UCSD-AML1 (cell line): ENCODE measurements at regions not wholly inside any gene's neighbourhood (a gene's known extent, or its start where the extent isn't known, plus 50 kb on each side); places are given as distances from the start of the nearest gene placed in this dataset.

Source experiments
- DNase-seq: peaks from one replicate; lab custom pipeline; 2025; ENCODE audit not compliant: unreplicated experiment; lab: John Stamatoyannopoulos, UW

DNA sequence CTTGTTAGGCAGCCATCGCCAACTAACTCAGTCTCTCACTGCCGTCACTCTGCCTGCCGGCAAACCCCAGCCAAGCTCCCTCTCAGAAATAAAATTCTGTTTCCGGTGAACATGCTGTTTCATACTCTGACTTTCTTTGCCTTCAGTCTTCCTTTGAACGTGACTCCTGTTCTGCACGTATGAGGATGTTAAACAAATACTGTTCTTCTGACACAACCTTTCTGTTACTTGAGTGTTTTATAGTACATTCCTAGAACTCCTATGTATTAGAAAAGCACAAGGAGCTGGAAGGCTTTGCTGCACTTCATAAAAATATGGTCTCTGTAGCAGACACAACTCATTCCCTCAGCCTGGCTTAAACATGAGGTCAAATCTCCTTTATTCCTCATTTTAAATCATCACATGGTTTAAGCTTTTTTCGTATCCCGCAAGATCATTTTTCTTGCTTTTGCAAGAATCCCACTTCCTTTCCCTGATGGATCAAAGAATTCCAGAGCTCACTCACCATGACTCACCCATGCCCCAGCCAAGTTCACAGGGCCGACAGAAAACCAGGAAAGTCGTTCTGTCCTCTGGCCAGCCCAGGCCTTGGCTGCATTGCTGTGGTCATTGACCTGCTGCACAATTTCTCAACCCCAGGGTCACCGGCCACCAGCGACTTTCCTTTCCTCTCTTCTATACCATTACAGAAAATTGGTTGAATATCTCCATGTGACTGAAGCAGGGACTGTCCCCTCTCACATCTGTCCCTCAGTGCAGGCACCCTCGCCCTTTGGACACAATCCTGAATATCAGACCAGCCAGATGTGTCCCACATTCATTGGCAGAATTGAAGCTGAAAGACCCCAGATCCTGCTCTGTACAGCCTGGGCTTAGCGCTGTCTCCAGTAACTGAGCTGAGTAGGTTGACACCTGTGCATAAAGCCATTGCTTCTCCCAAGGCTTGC lies 183.1 kb upstream of the ARL4C start:
- no peak for DNase-seq

DNA sequence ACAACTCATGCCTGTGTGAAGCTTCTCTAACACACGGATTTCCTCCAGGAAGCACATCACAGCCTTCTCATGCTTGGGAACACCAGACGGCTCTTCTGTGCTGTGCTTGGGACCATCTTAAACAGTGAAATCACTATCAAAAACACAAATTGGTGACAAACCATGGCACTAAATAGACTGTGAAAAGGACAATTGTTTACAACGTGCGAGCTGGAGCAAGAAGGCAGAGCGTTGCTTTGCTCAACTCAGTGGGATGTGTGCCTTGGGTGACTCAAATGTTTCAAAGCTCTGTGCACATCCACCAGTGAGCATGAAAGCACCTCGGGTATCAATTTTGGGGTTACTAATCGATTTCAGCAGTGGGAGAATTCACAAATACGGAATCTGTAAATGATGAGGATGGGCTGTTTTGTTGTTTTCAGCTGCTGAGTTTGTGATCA lies 182.4 kb upstream of the ARL4C start:
- DNase-seq: no peak

DNA sequence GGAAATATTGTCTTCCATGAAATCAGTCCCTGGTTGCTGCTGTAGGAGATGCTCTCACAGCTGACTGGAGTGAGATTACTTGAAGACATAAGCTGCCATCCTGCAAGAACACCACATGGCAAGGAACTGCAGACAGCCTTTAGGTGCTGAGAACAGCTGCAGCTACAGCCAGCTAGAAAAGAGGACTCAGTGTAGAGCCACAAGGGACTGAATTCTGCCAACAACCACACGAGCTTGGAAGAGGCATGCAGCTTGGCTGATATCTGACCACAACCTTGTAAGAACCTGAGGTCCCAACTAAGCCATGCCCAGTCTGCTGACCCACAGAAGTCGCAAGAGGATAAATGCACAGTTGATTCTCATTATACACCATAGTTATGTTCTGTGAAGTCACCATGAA lies 181.8 kb upstream of the ARL4C start:
- DNase-seq: no peak

DNA sequence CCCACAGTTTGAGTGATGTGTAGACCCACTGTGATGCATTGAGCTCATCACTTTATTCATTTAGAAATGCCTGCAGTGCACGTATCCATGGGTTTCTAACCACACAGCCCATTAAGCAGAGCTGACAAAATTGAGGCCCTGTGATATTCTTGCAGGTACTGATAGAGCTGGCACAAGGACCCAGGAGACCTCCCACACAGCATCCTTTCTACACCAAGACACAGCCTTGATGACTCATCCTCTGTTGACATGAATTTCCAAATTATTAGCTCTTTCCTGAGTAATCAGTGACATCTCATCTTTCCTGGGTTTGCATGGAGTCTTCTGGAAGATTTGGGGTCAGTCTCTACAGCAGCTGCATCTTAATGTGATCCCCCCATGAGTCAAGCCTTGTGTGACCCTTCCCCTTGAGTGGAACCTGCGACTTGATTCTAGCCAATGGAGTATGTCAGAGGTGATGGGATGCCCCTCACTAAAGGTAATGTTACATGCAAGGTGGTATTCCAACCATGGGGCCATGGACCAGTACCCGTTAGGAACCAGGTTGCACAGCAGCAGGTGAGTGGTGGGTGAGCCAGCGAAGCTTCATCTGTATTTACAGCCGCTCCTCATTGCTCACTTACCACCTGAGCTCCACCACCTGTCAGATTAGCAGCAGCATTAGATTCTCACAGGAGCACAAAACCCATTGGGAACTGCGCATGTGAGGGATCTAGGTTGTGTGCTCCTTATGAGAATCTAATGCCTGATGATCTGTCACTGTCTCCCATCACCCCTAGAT lies 181.1 kb upstream of the ARL4C start:
- DNase-seq: no peak

DNA sequence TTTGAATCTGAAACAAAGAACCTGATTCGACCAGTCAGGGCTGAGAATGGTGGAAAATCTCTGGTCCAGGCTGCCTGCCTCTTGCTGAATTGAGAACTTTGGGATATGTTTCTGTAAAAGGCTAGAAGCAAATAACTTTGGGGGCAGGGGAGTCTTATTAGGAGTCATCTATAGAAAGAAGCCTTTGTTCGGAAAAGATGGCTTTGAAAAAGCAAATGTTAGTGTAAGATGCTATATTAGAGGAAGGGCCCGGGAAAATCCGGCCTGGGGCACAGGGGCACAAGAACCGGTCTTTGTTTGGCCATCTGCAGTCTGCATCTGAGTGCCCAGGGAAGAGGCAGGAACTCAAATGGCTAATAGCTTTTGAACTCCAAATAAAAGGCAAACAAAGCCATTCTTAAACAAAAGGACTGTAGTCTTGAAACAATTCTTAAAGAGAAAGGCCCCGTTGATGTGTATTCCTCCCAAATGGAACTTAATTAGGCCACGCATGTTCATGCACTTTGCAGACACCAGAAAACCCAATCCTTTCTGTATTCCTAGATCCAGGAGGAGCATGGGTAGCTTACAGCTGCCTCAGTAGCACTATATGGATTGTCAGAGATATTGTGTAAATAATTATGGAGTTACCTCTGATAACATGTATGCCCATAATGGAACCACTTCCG lies 180.0 kb upstream of the ARL4C start:
- DNase-seq: no peak

DNA sequence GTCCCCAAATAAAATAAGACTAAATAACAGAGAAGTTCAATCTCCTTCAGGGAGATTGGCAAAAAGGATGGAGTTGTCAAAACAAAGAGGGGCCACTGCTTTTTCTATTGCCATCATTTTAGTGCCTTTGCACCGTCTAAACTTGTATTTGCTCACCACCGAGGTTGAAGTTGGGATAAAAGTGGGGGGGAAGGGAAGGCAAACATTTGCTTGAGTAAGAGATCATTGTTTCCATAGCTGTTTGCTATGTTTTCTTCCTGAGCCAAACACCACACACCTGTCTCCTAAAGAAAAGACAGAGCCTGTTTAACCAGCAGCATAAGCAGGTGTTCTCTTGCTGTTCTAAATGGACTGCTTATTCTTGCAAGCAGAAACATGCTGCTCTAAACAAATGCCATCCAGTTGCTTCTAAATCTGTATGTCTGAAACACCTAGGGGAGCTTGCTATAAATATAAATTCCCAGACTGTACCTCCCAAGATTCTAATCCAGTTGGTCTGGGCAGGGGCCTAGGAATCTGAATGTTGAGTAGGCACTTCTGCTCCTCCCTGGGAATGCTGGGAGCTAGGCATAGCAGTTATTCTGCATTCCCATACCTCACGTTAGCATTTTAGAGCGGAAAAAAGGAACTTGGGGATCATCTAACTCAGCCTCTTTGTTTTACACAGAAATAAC lies 179.4 kb upstream of the ARL4C start:
- no peak for DNase-seq

DNA sequence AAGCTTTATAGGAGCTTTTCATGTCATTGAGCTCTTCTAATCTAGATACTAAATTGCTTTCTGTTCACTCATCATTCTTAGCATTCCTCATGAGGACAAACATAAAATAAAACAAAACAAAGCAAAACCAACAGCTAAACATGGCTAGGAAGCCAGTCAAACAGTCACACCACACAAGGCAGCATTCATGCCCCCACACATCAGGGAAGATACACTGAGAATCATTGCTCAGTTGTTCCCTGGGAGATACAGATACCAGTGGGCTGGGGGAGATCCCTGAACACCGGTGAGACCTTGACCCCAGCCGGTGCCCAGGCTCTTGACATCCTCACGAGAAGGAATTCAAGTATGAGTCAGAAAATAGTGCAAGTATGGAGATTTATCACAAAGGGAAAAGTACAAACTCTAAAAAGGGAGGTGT lies 177.9 kb upstream of the ARL4C start:
- DNase-seq: no peak

DNA sequence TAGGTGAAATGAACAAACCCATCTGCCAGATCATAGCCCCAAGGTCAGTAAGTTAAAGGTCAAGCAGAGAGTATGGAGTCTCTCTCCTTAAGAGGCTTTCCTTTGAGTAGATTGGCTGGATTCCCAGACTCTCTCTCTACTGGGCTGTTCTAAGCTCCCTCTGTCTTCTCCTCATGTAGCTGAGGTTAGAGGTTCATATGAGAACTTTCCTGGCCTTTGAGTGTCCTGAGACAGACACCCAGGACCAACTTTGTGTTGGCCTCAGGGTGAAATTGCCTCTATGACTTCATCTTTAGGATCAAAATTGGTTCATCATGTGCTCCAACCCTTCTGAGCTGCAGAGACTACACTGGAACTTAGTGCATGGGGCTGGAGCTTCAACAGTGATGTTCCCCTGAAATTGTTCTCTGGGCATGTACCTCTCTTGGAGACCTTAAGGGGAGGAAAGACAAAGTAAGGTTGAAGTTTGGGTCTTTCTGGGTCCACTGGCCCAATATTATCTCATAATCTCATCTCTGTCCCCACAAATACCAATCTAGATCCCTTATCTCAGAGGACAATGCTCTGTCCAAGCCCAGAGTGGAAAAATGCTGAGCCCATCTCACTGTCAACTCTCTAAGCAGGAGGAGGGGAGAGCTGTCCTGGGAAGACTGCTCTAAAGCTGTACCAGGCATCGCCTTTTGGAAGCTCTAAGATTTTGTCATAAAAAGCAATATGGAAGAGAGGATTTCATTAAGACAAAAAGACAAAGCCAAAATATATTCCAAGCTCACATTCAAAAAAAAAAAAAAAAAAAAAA lies 177.3 kb upstream of the ARL4C start:
- no peak for DNase-seq

DNA sequence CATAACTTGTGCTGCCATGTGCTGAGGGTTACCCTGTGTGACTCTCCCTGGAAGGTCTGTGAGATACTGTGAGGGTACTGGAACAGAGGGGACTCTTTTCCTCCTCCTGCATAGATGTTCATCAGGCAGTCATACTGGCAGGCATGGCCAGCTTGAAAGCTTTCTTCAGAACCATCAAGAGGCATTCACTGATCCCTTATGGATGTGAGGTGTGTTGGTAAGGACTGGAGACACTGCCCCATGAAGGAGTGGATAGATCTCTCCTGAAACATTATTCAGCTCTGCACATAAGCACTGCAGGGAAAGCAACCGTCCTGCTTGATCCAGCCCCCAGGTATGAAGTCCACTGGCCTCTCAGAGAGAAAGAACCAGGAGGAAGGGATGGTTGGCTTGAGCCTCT lies 176.6 kb upstream of the ARL4C start:
- no peak for DNase-seq

DNA sequence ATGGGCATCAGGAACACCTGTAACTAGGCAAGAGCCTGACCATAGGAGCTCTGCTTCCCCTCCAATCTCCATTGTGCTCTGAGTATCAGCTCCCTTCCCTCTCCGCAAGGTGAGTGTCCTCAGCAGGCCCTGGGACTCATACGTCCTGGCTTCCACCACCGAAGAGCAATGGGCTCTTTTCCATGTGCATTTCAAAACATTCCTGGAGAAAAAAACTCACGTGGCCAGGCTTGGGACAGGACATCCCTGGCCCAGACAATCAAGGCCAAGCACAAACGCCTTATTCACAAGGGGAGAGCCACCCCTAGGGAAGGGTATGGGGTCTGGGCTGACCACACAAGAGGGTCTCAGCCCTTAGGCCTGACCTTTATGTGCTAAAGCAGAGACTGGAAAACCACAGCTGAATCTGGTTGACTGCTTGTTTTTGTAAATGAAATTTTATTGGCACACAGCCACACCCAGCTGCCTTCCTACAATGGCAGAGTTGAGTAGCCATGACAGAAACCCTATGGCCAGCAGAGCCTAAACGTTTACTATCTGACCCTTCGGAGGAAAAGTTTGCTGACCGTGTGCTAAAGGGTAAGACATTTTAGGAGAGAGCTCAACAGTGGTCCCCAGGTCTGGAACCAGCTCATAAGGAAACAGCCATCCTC lies 175.7 kb upstream of the ARL4C start:
- DNase-seq: no peak

DNA sequence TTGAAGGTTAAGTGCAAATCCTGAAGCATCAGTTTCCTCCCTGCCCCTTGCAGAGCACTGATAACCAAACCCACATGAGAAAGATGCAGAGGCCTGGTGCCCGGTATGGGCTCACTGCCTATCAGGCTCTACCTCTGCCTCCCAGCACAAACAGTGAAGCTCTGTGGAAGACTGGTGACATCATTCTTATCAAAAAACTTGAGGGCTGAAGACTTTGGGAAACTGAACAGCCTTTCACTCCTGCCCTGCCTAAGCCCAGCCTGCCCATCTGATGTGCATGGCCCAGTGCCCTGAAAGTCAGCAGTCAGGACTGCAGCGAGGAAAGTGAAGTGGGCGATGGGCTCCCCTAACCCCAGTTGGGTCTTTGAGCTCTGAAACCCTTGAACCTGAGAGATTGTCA lies 174.8 kb upstream of the ARL4C start:
- no peak for DNase-seq

DNA sequence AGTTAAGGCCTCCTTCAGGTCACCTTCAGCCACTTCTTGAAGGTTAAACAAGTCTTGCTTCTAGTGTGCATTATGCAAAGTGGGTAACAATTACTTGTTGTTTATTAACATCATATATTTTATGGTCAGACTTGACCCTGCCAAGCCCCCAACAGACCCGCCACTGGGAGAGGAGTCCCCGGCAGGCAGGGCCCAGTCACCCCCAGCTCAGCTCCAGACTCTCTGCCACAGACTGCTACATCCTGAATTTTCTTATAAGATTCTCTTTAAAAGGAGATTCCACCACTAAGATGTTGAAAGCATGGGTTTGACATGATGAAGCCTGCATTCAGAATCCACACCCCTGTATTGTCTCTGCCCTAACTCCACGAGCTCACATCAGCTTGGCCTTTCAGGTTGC lies 174.3 kb upstream of the ARL4C start:
- no peak for DNase-seq

DNA sequence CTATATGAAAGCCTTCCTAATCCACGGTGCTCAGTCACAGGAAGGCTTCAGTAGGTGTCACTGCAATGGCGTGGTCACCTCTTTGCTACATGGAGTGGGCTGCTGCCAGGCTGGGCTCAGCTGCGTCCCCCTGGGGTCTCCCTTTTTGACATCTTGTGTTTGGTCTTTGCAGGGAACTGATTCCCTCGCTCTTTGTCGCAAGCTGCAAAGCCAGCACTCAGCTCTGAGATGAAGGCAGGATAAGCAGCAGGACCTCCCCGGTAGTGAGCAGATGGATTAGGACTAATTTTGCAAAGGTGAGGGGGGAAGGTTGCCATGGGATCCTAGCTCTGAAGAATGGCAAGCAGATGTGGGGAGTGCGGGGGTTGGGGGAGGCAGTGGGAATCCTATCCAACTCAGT lies 173.9 kb upstream of the ARL4C start:
- no peak for DNase-seq

DNA sequence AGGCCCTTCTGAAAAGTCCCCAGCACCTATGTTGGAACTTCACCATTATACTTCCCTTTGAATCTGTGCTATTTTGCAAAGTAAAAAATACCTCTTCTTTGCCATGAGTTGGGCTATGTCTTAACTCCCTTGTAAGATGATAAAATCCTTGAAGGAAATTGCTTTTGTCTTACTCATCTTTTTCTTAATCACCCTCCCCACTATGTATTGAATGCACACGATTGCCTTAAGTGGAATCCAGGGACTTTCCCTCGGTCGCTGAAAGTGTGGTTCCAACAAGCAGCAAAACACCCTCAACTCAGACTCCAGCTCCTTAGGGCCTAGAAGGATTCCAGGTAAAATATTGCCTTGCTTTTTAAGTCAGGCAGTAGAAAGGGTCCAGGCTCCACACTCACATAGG lies 173.2 kb upstream of the ARL4C start:
- no peak for DNase-seq

DNA sequence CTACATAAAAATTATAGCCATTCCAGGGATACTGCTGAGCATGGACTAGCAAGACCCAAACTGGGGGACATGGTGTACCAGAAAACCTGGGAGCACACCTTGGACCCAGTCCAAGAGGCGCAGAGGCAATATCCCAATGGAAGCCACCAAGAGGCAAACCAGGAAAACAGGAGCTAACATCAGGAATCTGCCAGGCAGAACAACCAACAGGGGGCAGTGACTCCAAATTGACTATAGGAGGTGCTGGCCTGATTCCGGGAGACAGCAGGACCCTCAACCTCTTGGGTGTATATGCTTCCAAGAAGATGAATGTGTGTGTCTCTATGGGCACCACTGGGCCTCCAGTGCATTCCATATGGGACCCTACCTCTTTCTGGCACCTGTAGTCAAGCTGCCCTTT lies 172.7 kb upstream of the ARL4C start:
- no peak for DNase-seq

DNA sequence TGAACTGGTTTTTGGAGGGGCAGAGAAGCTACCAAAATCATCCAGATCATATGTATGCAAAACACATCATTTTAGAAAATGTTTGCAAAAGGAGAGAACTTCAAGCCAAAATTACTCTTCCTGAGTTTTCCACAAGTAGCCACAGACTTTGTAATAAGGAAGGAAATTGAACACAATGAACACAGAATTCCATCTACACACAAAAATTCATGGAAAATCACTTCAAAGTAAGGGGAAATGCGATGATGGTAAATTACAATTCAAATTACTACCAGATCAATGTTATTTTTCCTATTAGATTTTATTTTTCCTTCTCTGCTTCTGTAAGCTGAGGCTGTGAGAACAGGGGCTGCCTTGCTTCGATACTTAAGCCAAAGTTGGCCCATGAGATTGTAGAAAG lies 172.1 kb upstream of the ARL4C start:
- DNase-seq: no peak

DNA sequence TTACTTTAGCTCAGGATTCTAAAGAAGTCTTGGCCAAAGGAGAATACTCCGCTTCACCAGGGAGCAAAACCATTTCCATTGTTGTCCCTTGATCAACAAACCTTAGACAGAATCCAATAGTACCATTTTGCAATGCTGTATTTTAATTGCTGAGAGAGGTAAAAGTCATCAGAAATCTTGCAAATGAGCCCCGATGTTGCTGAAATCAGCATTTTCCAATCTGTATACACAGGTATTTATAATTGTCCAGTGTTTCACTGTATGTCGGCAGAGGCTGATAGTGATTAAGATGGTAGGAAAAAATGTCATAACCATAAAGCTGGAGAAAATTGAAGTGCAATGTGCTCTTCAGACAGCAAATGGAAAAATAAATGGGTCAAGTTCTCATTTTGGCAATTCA lies 170.0 kb upstream of the ARL4C start:
- no peak for DNase-seq

DNA sequence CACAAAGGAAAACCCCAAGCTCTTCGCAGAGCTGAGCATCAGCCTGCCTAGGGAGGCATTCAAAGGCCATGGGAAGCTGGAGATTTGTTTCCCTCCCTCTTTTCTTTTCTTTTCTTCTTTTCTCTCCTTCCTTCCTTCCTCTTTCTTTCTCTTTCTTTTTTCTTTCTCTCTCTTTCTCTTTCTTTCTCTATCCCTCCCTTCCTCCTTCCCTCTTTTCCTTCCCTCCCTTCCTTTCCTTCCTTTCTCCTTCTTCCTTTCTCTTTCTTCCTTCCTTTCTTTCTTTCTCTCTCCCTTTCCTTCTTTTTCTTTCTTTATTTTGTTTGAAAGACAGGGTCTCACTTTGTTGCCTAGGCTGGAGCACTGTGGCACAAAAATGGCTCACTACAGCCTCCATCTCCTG lies 168.4 kb upstream of the ARL4C start:
- no peak for DNase-seq

DNA sequence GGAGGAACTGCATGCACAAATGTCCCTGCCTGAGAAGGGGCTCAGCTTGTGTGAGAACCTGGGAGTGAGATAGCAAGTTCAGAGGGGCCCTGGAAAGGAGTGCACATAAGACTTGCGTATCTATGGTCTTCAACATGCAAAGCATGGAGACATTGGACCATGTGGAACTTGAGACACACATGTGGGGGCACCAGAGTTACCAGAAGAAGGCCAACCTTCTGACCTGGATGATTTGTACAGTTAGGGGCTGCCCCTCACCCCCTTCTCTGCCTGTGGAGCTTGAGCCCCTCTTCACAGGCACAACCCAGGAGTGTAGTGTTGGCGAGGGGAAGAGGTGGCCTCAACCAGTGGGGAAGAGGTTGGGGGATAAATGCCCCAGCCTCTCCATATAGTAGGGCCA lies 165.0 kb upstream of the ARL4C start:
- no peak for DNase-seq

DNA sequence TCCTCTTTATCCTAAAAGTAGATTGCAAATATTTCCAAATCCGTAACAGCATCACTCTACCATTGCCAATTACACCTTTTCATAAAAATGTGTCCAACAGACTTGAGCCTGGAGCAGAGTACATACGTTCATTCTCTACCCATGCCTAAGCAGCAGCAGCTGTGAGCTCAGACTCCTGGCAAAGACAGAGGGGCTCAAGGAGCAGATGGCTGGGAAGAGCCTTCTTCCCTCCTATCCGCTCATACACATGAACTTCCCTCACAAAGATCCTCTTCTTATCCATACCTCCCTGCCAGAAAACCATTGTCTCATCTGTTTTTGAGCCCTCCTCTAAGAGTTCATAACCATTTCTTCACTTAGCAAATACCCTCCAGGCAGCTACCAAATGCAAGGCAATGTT lies 164.3 kb upstream of the ARL4C start:
- DNase-seq: no peak
